Ascending aorta (tissue), 2 donors: ENCODE measurements at regions not wholly inside any gene's neighbourhood (a gene's known extent, or its start where the extent isn't known, plus 50 kb on each side); places are given as distances from the start of the nearest gene placed in this dataset.
A peak's percentile ranks its signal among the peaks of the same experiment; 100 is the strongest.

Experiments
- DNase-seq, 2 donors: peaks; one replicate each; pipeline ENCODE4 v3.0.0-alpha.2; 2019; ENCODE audit warnings: low spot score in 2 of 2
- H3K27ac ChIP-seq, 2 donors: fragments of 200-600 bp; sonication (generic); one replicate each; pipeline ENCODE4 v1.5.1; 2016 to 2017; ENCODE audit warnings: mild to moderate bottlenecking in 1 of 2
- H3K27me3 ChIP-seq: fragments of 200-600 bp; sonication (generic); one replicate; pipeline ENCODE4 v1.5.1; 2017
- H3K36me3 ChIP-seq, 2 donors: fragments of 200-600 bp; sonication (generic); one replicate each; pipeline ENCODE4 v1.5.1; 2016
- H3K4me1 ChIP-seq, 2 donors: fragments of 200-600 bp; sonication (generic); one replicate each; pipeline ENCODE4 v1.5.1; 2016 to 2017; ENCODE audit warnings: mild to moderate bottlenecking in 1 of 2
- H3K4me3 ChIP-seq, 2 donors: fragments of 200-600 bp; sonication (generic); one replicate each; pipeline ENCODE4 v1.5.1; 2016 to 2017; ENCODE audit warnings: mild to moderate bottlenecking in 1 of 2
- H3K9me3 ChIP-seq, 2 donors: fragments of 200-600 bp; sonication (generic); one replicate each; pipeline ENCODE4 v1.5.1; 2016
- CTCF ChIP-seq, 3 experiments: fragments of 200-600 bp in 2 of 3; fragments of 450-650 bp in 1 of 3; sonication (generic) in 2 of 3; IDR thresholded peaks; one replicate each; pipeline ENCODE4 v1.5.1; 2016 to 2019; ENCODE audit warnings: antibody characterized with exemption in 3 of 3, mild to moderate bottlenecking in 1 of 3, moderate library complexity in 1 of 3
- intact Hi-C: fragments of 100-400 bp; cut with DNase I; formaldehyde crosslinking; loops from one replicate; pipeline ENCODE4 v1.15.1; 2023

- TF ChIP-seq CTCF (IDR thresholded peaks at IDR 0.05): no peak
- Histone ChIP-seq H3K27me3 (no peaks in the 10 kb centered on the region), H3K9me3 (no peaks in the 10 kb centered on the region), H3K27ac (no peak overlapping the region), H3K4me3 (no peak overlapping the region), H3K4me1 (no peaks in the 10 kb centered on the region), H3K36me3 (no peaks in the 10 kb centered on the region)
- intact Hi-C loops: loop anchor here (5.0 kb wide), 1 partner anchor 233 kb away; no protein-coding TSS in a partner anchor
- DNase-seq: peak in 1 of 2 donors; percentile 34
These were observed 202.2 kb downstream of the RGS3 start for GRCh38 chr9:113665756-113666155.

GRCh38 chr9:113668061-113668460, 204.5 kb downstream of the RGS3 start:
- no peak overlapping the region for H3K4me3 ChIP-seq
- no peak for TF ChIP-seq CTCF (IDR thresholded peaks at IDR 0.05)
- intact Hi-C loops: loop anchor here (5.0 kb wide), 1 partner anchor 236 kb away; no protein-coding TSS in a partner anchor
- no peaks in the 10 kb centered on the region for H3K27me3 ChIP-seq
- H3K27ac ChIP-seq: no peak overlapping the region
- H3K9me3 ChIP-seq: no peaks in the 10 kb centered on the region
- no peaks in the 10 kb centered on the region for H3K36me3 ChIP-seq
- no peaks in the 10 kb centered on the region for H3K4me1 ChIP-seq
- DNase-seq: no peak

GRCh38 chr9:113669522-113670115, 206.1 kb downstream of the RGS3 start:
- no peak for TF ChIP-seq CTCF (IDR thresholded peaks at IDR 0.05)
- intact Hi-C loops: loop anchor here (5.0 kb wide), 1 partner anchor 237 kb away; no protein-coding TSS in a partner anchor

GRCh38 chr9:113673726-113674125, 202.4 kb upstream of the ZNF618 start:
- TF ChIP-seq CTCF (IDR thresholded peaks at IDR 0.05): no peak
- Histone ChIP-seq H3K27me3 (no peaks in the 10 kb centered on the region), H3K9me3 (no peaks in the 10 kb centered on the region), H3K4me1 (peaks cover 6 to 16% of the 10 kb centered on the region in 2 donors), H3K36me3 (no peaks in the 10 kb centered on the region), H3K27ac (no peak overlapping the region), H3K4me3 (no peak overlapping the region)
- no peak for DNase-seq
- intact Hi-C loops: no loop called here

More at GRCh38 chr9:113669522-113670115, 206.1 kb downstream of the RGS3 start:
- H3K27ac ChIP-seq: no peak overlapping the region
- no peaks in the 10 kb centered on the region for H3K9me3 ChIP-seq
- no peak for DNase-seq
- no peaks in the 10 kb centered on the region for H3K27me3 ChIP-seq
- no peak overlapping the region for H3K4me3 ChIP-seq
- no peaks in the 10 kb centered on the region for H3K36me3 ChIP-seq
- H3K4me1 ChIP-seq: peaks cover 0 to 5% of the 10 kb centered on the region in 2 donors

GRCh38 chr9:113674436-113674835, 201.7 kb upstream of the ZNF618 start:
- Histone ChIP-seq H3K4me3 (no peak overlapping the region), H3K9me3 (no peaks in the 10 kb centered on the region), H3K27ac (no peak overlapping the region), H3K4me1 (peaks cover 6 to 16% of the 10 kb centered on the region in 2 donors), H3K27me3 (no peaks in the 10 kb centered on the region), H3K36me3 (no peaks in the 10 kb centered on the region)
- no peak for TF ChIP-seq CTCF (IDR thresholded peaks at IDR 0.05)
- DNase-seq: no peak
- intact Hi-C loops: no loop called here
